GM21528 (cell line): ENCODE measurements at regions not wholly inside any gene's neighbourhood (a gene's known extent, or its start where the extent isn't known, plus 50 kb on each side); places are given as distances from the start of the nearest gene placed in this dataset.

Experiments
- ATAC-seq: cut with Tn5 transposase; IDR thresholded peaks from one replicate; pipeline ENCODE4 v1.9.1; 2021; ENCODE audit warnings: mild to moderate bottlenecking, moderate library complexity; ENCODE audit not compliant: unreplicated experiment, low FRiP score

DNA sequence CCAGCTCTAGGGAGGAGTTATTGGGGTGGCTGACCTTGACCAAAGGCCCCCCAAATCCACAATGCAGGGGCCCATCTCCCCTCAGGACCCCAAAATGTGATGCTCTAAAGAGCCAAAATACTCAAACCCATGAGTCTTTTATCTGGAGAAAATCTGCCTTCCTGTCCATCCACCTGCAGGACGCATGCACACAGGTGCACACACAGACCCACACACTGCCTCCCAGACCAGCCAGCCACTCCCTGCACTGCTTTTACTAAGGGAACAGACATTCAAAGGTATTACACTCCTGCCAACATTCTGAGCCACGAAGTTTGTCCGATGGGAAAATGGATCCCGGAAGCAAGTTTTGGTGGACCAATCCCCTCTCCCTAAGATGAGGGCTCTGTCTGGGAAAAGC is 76.1 kb upstream of the CDH5 start:
- ATAC-seq: no peak

DNA sequence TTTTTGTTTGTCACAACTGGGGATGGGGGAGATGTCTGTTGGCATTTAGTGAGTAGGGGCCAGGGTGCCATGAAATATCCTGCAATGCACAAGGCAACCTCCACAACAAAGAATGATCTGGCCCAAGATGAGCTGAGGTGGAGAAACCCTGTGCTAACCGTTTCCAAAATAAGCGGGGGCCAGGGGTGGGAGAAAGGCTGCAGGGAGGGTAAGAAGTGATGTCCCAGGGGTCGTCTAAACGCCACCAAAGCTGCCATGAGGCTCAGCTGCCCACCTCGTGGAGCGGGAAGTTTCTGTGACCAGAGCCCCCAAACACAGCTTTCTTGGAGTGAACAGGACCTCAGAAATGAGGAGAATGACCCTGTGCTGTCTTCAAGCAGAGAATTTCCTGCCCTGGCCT is 76.5 kb upstream of the CDH5 start:
- ATAC-seq: no peak

DNA sequence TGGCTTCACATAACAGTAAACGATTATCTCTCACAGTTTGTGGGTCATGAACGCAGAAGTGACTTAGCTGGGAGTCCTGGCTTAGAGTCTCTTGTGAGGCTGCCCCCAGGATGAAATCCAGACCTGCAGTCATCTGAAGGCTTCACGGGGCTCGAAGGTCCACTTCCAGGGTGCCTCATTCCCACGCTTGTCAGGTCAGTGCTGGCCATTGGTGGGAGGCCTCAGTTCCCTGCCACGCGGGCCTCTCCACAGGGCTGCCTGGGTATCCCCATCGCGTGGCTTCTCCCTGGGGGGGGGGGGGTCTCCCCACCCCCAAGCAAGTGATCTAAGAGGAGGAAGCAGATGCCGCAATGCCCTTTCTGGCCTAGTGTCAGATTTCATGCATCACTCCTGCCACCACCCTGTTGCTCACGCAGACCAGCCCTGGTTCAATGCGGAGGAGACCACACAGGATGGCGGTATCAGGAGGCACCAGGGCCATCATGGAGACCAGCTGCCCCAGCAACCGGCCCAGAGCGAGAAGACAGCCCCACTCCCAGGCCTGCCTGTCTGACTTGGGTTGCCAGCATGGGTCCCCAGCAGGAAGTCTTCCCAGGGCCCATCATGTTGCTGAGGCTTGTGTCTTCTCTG is 77.3 kb upstream of the CDH5 start:
- ATAC-seq: no peak

DNA sequence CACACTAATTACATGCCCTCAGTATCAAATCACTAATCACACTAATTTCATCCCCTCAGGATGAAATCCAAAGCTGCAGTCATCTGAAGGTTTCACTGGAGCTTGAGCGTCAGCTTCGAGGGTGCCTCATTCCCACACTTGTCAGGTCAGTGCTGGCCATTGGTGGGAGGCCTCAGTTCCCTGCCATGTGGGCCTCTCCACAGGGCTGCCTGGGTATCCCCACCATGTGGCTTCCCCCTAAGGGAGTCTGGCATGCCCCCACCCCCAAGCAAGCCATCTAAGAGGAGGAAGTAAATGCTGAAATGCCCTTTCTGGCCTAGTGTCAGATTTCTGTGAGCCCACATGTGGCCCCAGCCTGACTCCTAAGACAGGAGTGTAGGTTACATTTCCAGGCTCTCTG is 78.6 kb upstream of the CDH5 start:
- no peak for ATAC-seq

DNA sequence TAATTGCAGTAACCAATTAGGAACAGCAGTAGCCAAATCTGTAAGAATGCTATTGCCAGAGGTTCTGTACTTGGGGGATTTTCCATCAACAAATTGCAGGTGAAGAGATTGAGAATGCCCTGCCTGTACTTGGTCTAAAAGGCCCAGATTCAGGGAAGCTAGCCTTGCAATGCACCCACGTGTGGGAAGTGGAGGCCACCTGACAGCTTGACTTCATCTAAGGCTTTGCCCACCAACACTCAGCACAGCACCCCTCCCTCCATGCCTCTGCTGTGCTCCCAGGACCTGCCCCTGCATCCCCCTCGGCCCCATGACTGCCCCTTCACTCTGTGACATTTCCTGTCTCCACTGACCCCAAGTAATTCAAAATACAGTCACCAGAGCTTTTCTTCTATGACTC is 79.1 kb upstream of the CDH5 start:
- ATAC-seq: no peak

DNA sequence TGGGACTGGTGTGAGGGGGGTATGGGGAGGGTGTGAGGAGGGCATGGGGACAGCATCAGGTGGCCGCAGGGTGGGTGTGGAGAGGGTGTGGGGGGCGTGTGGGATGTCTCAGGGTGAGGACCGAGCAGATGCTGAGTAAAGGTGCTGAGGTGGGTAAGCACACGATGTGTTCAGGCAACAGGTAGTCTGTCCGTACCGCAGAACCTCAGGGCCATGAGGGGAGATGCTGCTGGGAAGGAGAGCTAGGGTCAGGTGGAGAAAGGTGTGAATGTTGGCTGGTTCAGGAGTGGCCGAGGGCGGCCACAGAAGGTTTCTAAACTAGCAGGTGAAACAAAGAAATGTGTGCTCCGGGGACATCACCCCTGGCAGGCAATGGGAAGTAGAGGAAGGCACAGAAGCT is 80.0 kb upstream of the CDH5 start:
- ATAC-seq: no peak

DNA sequence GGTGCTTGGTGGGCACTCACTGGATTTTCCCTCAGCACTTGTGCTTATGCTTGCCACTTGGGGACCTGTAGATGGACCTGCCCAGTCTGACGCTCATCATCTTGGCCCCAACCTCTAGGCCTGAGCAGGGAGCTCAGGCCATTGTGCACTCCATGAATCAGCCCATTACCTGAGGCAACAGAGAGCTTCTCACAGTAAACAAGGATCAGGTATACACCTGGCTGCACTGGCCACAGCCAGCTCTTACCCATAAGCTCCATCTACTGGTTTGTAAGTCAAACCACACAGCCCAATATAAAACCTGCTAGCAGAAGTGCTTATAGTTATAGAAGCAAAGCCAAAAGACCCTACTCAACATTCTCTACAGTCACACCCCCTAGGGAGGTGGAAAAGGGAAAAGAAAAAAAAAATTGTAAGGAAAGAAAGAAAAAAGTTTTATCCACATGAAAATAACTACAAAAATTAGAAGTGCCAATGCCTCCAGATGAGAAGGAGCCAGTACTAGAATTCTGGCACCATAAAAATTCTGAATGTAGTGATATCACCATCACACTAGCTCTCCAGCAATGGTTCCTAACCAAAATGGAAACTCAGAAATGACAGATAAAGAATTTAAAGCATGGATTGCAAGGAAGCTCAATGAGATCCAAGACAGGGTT is 87.8 kb upstream of the CDH5 start:
- ATAC-seq: no peak

DNA sequence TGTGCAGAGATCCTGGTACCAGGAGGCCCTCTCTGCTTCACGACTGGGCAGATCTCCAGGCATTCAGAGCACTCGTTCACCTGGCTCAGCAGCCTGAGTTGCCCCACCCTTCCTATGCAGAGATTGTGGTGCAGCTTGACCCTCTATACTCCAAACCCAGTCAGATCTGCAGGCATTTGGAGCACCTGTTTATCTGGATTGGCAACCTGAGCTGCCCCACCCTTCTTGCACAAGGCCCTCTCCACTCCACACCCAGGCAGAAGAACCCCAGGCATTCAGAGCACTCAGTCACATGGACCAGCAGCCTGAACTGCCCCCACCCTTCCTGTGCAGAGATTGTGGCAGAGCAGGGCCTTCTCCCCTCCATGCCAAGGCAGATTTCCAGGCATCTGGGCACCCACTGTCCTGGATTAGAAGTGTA is 88.4 kb upstream of the CDH5 start:
- no peak for ATAC-seq

DNA sequence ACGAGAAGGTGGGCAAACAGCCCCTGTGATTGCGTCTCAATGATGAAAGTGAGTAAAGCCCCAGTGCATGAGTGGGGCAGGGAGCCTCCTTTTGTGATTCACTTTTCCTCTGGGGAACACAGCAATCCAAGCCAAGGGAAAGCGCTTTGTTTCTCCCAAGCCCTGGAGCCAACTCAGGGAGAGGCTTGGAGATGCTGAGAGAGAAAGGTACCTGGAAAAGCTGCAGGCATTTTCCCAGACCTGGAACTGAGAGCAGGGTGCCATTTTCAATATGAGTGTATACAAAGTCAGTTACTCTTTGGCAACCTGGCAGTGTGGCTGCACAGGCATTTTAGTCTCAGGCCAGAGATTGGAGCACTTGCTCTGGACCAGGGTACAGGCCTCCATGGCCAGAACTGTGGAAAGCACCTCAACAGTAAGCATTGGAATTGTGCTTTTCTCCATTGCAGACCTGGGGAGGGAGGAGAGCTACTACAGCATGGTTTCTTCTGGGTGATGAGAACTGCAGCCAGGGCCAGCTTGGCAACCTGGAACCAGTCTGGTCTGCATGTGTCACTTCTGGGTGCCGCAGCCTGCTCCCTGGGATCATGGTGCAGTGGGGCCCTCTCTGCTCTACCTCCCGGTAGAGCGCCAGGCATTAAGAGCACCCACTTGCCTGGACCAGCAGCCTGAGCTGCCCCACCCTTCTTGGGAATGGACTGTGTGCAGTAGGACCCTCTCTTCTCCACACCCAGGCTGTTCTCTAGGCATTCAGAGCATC is 89.0 kb upstream of the CDH5 start:
- no peak for ATAC-seq

DNA sequence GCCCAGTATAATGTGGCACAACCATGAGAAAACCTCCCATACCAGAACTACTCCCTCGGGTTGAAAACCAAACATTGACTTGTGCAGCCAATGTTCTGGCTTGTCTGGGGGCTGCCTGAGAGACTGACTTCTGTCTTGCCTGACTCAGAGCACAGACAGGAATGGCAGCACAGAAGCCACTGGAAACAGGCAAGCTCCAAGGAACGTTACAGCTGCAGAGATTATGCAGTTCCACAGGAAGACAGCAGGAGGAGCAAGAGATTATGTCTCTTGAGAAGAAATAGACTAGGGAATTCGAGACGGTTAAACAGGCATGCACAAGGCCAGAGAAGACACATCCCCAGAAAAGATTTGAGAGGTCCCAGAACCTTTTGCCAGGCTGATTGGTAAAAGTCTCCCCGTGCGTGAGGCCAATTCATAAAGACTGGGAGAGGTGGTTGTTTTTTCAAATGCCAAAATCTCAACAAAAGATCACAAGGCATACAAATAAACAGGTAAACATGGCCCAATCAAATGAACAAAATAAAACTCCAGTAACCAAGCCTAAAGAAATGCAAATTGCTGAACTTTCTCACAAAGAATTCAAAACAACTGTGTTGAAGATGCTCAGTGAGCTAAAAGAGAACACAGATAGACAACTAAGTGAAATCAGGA is 90.6 kb upstream of the CDH5 start:
- ATAC-seq: no peak

DNA sequence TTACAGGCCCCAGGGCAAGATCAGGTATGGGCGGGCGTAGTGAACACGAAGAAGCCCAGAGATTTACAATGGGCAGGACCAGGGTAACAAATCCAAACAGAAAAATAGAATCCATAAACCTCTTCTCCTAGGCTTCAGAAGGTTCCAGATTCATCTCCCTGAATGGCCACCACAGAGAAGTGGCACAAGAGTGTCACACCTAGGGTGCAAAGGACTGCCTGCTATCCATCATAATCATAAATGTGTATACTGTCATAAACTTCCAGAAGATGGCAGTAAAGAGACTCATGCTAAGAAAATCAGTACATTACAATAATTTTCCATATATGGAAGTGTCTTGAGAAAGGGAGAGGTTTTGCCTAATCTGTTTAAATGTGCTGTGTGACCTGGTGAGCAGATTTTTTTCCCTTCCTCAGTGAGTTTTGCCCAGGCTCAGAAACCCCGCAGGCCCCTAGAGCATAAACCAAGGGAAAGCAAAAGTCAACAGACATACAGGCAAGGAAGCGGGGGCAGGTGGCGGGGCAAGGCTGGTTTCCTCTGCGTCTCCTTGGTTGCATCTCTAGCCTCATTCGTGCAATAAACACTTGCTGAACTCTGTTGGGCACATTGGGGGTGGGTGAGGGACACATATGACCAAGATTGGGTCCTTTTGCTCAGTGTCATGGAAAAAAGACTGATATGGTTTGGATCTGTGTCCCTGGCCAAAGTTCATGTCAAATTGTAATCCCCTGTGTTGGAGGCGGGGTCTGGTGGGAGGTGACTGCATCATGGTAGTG is 92.0 kb upstream of the CDH5 start:
- no peak for ATAC-seq

DNA sequence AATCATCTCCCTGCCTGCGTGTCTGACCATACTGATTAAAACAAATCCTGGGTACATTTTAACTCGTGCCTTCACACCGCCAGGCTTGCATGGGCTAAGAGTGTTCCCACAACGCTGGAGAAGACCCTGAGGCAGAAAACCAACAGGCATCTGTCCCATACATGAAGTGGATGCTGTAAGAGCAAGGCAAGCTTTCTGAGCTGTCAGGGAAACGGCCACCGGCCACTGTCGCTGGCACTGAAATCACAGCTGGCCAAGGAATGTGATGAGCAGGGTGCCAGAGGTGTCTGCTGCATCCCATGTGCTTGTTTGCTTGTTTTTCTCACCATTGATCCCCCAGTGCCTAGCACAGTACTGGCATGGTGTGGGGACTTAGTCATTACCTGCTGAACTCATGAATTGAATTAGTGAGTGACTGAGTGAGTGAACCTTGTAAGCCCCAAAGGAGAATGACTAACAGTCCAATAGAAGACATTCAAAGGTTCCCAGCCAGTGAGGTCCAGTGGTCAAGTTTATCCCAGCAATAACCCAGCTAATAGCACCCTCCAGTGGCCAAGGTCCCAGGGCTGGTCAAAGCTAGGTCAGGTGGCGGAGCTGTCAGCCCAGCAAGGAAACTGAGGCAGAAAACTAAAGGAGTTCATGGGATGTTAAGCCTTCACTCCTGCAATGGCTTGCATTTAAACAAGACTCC is 92.7 kb upstream of the CDH5 start:
- ATAC-seq: no peak

DNA sequence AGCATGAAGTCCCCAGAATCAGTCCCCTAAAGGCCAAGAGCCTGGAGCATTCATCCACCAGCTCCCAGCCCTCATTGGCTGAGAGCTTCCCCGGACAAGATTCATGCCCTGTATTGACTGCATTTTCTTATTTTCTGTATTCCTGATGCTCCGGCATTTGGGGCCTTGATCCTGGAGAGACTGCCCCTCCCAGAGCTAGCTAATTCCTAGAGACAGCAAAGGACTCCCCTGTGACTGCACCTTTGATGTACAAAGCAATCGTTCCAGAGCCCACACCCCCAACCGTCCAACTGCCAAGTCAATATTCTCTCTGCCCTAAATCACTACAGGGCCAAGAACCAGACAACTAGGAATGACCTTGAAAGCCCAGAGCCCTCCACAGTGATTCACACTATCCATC is 93.4 kb upstream of the CDH5 start:
- no peak for ATAC-seq

DNA sequence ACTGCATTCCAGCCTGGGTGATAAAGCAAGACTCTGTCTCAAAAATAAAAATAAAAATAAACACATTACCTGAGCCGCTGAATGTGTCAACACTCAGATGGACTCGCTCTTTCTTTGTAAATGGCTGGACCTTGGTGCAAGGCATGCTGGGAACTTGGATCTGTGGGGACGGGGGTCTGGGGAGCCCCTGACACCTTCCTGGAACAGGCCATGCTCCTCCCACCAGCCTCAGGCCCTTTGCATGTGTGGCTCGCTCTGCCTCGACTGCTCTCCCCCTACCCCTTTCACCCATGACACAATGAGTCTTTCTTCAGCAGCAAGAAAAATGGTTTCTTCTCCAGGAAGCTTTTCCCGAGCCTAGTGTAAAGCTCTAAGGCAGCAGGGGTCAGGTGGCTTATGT is 94.0 kb upstream of the CDH5 start:
- no peak for ATAC-seq

DNA sequence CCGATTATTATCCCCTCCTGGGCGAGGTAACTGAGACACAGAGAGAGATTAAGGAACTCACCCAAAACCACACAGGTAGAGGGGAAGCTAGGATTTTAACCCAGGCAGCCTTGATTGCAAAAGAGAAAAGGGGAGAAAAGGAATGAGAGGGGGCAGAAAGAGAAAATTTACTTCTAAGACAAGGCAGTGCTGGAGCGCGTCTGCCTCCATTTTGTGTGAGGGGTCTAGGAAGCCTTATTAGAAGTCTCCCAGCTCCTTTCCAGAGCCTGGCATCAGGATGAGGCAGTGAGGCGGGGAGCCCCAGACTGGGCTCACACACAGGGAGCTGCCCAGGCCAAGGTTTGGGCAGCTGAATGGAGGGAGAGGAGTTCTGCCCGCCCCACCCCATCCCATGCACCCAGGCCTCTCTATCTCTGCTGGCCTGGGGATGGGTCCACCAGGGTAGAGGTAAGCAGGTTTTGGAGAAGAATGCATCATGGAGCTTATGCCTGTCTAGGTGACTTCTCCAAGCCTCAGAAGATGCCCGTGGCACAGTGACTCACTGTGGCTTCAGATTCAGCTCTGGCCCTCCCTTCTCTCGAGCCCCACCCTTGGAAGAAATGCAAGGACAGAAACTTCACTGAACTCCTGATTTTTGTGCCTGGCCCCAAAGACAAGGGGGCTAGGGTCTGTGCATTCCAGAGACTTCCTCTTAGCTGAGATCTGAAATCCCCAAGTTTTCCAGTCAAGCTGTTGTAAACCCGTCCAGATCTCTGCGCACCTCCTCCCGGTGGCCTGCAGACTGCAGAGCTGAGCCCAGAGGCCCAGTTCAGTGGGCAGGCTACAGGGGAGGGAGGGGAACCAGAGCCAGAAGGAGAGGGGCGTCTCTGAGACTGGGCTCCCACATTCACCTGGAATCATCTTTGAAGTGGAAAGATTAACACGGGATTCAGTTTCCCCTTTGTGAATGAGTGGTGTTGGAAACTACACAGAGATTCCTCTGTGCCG is 95.1 kb upstream of the CDH5 start:
- no peak for ATAC-seq

DNA sequence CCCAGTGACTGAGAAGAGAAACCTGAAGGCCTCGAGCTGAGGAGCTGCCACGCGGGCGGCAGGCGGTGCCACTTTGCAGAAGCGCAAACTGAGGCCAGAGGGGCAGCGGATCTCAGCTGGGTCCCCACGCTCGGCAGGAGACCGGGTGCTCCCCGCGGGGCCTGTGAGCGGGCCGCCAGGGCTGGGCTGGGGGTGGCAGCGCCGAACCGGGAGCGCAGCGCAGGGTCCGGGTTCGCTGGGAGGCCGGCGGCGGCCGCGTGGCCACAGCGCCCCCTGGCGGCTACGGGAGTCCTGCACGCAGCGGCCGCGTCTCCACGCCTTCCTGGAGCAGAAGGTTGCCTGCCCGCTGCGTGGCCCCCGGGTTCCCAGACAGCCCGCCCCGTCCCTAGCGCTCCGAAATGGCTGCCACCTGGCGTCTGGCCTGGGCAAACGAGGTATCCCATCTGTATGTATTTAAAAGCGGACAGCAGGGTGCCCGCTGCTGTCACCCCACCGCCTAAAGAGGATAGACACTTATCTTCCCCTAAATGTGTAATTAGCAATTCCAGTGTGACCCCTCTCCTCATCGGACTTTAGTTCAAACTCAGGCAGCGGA is 96.1 kb upstream of the CDH5 start:
- ATAC-seq: peak; percentile 81

DNA sequence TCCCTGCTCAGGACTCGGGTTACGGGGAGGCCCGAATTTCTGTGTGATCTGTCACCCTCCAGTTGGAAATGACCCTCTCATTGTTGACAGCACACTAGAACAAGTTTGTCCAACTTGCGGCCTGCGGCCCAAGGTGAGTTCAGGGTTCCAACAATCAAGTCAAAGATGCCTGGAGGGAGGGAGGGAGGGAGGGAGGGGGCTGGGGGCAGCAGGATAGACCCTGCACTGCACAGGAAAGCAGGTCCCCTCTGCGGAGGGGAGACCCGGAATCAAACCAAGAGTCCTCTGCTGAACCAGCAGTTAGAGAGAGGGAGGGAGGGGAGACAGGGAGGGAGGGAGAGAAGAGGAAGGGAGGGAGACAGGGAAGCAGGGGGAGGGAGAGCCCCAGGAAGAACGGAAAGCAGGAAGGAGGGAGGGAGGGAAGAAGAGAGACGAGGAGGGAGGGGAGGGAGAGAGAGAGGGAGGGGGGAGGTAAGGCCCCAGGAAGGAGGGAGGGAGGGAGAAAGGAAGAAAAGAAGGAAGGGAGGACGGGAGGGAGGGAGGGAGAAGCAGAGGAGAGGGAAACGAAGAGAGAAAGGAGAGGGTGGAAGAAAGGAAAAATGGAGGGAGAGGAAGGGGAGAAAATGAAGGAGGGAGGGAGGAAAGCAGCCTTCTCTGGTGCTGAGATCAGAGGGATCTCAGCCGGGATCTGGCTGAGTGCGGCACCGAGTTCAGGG is 96.7 kb upstream of the CDH5 start:
- no peak for ATAC-seq
